Renal pelvis (tissue), 1 donor: ENCODE measurements at regions not wholly inside any gene's neighbourhood (a gene's known extent, or its start where the extent isn't known, plus 50 kb on each side); places are given as distances from the start of the nearest gene placed in this dataset.

Experiments used
- DNase-seq: peaks from one replicate; pipeline ENCODE4 v3.0.0-alpha.2; 2013

DNA sequence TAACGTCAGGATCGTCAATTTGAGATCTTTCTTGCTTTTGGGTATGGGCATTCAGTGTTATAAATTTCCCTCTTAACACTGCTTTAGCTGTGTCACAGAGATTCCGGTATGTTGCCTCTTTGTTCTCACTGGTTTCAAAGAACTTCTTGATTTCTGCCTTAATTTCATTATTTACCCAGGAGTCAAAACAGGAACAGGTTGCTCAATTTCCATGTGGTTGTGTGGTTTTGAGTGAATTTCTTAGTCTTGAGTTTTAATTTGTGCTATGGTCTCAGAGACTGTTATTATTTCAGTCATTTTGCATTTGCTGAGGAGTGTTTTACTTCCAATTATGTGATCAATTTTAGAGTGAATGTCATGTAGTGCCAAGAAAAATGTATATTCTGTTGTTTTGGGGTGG is 153.1 kb downstream of the PCDH17 start:
- no peak for DNase-seq

DNA sequence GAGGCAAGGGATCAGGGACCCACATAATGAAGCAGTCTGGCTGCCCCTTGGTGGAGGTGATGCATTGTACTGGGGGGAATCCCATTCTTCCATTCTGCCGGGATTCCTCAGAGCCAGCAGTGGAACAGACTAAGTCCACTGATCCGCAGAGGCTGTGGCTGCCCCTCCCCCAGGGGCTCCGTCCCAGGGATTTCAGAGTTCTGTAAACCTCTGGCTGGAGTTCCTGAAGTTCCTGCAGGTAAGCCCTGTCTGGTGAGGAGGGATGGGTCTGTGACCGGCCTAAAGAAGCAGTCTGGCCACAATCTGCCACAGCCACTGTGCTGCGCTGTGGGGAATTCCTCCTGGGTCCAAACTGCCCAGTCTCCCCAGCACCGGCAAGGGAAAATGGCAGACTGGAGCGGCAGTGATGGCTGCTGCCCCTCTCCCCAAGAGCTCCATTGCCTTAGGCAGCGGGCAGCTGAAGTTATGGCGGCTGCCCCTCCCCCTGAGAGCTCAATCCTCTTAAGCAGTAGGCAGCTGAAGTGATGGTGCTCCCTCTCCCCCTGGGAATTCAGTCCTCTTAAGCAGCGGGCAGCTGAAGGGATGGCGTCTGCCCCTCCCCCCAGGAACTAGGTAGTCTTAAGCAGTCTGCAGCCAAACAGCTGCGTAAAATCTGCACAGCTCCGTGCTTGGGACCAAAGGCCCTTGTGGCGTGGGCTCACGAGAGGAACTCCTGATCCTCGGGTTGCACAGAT is 155.7 kb downstream of the PCDH17 start:
- DNase-seq: no peak

DNA sequence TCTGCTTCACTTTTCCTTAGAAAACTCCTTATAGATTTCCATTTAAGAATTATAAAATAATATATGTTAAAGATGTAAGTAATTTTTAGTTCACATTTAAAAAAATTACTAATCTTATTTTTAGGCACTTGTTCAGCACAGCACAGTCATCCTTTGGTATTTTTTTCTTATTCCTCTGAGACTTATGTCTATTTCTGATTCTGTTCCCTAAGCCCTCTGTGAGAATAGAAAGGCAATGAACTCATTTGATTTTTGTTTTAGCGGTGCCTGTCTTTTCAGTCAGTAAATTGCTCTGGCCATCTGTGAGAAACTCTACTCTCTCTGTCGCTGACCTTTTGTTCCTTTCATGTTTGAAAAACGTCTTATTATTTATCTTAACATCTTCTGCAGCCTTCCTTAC is 168.1 kb downstream of the PCDH17 start:
- DNase-seq: no peak

GRCh38 chr13:57813651-57814050 is 182.1 kb downstream of the PCDH17 start:
- no peak for DNase-seq

GRCh38 chr13:57815600-57815999 is 184.1 kb downstream of the PCDH17 start:
- no peak for DNase-seq

GRCh38 chr13:57820924-57821323 is 189.4 kb downstream of the PCDH17 start:
- no peak for DNase-seq

GRCh38 chr13:57823704-57824103 is 192.2 kb downstream of the PCDH17 start:
- DNase-seq: no peak

- DNase-seq: no peak
Observed at GRCh38 chr13:57824121-57824520, 192.6 kb downstream of the PCDH17 start.

- no peak for DNase-seq
Observed at GRCh38 chr13:57825066-57825465, 193.5 kb downstream of the PCDH17 start.

- DNase-seq: no peak
Observed at GRCh38 chr13:57829496-57829895, 198.0 kb downstream of the PCDH17 start.

DNA sequence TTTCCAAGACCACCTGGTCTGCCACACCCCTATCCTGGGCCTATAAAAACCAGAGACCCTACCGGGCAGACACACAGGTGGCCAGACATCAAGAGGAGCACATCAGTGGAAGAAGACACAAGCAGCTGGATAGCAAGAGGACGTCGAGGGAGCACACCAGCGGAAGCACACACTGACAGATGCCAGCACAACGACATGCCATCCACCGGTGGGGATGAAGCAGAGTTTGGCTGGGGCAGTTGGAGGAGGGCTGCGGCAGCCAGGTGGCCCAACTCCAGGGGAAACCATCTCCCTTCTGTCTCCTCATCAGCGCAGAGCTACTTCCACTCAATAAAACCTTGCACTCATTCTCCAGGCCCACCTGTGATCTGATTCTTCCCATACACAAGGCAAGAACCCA is 200.6 kb downstream of the PCDH17 start:
- no peak for DNase-seq

GRCh38 chr13:57837801-57838200 is 206.3 kb downstream of the PCDH17 start:
- DNase-seq: no peak

DNA sequence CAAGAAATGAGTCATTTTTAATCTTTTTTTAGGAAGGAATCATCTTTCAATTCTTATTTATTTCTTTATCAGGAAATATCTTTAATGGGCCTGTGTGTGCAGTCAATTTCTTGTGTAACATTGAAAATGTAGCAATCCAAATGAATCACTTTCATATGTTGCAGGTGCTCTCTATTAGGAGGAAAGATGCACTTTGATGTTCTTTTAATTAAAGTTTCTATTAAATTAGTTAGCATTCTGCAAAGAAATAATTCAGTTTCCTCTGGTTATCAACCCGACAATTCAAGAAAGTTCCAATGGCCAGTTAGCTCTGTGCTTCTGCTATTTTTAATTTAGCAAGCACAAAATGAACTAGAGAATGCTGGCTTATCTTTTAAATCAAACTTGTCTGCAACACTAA is 212.0 kb downstream of the PCDH17 start:
- DNase-seq: no peak

GRCh38 chr13:57846600-57847173 is 215.1 kb downstream of the PCDH17 start:
- DNase-seq: no peak

- DNase-seq: no peak
Observed at GRCh38 chr13:57857945-57858344, 226.4 kb downstream of the PCDH17 start.

DNA sequence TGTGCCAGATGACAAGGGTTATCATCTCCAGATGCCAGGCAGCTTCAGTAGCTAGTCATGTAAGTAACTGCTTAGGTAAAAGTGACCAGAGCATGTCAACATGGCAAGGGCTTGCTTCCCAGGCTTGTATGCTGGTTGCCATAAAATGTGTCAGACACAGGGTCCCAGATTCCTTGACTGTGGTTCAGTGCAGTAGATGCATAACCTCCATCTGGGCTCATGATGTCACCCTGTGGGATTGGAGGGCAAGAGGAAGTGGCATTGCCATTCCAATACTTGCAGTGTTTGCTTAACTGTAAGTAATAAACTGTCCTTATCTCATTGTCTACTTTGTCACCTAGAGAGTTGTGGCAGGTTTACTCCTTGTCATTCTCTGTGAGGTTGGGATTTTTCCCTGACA is 226.8 kb downstream of the PCDH17 start:
- no peak for DNase-seq

DNA sequence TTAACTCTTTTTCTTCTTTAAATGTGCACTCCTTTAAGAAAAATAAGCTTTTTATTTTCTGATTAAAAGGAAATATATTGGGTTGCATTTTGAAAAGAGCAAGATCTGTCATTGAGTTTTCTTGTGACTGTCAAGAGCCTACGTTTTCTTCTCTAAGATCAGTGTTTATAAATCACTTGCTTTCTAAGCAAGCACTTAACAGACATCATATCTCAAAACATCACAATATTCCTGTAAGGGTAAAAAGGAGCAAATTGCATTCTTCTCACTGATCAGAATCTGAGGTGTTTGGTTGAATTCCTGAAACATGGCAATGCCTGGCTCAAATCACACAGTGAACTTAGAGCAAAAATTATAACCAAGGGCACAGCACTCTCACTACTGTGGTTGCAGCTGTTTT is 231.3 kb downstream of the PCDH17 start:
- no peak for DNase-seq

DNA sequence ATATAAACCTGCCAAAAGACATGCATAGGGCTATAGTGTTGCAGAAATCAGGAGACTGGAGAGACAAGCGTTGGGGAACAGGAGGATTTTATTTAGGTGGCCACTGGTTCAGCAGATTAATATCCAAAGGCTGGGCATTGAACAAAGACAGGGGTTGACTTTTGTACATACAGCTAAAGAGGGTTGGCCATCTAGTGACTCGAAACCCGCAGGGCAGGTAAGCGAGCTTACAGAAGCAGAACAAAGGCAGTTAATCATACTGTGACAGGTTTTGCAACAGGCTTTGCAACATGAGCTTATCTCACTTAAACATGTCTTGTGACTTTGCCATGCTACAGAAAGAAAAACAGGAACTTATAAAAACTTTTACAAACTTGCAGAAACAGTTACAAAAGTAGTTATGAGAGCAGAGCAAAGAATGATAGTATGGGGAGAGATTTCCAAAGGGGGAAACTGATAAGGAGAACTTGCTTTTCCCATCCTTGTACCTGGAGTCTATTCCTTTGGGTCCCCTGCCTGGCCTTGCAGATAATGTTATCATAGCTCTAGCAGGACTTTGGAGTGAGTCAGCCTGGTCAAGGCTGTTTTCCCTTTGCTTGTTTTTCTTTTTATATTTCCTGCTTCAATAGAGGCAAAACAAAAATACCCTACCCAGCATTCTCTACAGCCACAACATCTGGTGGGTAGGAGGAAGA is 234.2 kb downstream of the PCDH17 start:
- no peak for DNase-seq

DNA sequence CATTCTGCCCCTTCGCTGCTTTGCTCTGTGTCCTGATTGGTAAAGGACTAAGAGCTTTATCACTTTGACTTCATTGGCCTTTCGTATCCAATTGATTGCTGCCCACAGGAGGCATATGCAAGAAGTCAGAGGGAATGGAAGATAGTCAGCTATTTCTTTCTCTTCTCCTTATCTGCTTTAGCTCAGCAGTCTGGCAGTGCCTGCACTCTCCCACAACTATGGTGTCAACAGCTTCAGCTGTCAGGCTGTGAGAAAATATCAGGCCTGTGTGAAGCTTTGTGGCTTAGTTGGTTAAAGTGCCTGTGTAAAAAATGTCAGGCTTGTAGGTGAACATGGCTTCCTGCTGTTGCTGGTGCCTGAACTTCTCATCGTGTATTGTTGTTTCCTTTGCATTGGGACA is 243.0 kb downstream of the PCDH17 start:
- no peak for DNase-seq

GRCh38 chr13:57877601-57878000 is 246.1 kb downstream of the PCDH17 start:
- DNase-seq: no peak

DNA sequence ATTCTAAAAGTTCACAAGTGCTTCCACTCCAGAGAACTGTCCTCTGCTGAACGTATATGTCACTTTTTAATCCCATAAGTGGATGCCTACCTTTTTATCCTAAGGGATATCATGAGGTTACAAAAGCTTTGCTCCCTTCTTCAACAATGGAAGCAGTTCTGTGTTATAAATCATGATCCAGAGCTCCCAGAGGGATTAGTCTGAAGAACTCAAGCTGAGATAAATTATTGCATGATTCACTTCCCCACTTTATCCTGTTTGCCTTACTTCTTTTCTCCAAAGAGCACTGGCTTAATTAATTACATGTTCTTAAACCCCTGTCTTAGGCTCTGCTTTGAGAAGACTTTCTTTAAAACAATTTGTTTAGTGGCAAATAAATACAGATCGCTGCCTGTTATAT is 246.7 kb downstream of the PCDH17 start:
- DNase-seq: no peak

GRCh38 chr13:57897225-57897624 is 265.7 kb downstream of the PCDH17 start:
- DNase-seq: no peak

GRCh38 chr13:57899096-57899495 is 267.6 kb downstream of the PCDH17 start:
- DNase-seq: no peak
